Activated CD4-positive, alpha-beta T cell treated with anti-CD3 and anti-CD28 coated beads, Interleukin-2, amount 10 ng/mL, durations not matched to agents 24 days and 14 days (primary cell): ENCODE measurements at regions not wholly inside any gene's neighbourhood (a gene's known extent, or its start where the extent isn't known, plus 50 kb on each side); places are given as distances from the start of the nearest gene placed in this dataset.
"Not testable (repeated sequence)": the region's sequence is repeated elsewhere in the genome, so short reads cannot be mapped to it uniquely, and the experiment has no call there.

Experiments used
- DNase-seq: peaks from one replicate; pipeline ENCODE4 v3.0.0; 2022
- H3K27ac Mint-ChIP-seq: one replicate; pipeline ENCODE4 v1.8.0; 2022; ENCODE audit warnings: mild to moderate bottlenecking, mixed read lengths
- H3K27me3 Mint-ChIP-seq: one replicate; pipeline ENCODE4 v1.8.0; 2022; ENCODE audit warnings: mixed read lengths
- H3K36me3 Mint-ChIP-seq: one replicate; pipeline ENCODE4 v1.8.0; 2022; ENCODE audit warnings: low read depth, mild to moderate bottlenecking, mixed read lengths
- H3K4me1 Mint-ChIP-seq: one replicate; pipeline ENCODE4 v1.8.0; 2021; ENCODE audit warnings: mixed read lengths
- H3K4me3 Mint-ChIP-seq: one replicate; pipeline ENCODE4 v1.8.0; 2022; ENCODE audit warnings: mild to moderate bottlenecking, moderate library complexity, mixed read lengths
- H3K9me3 Mint-ChIP-seq: one replicate; pipeline ENCODE4 v1.8.0; 2021; ENCODE audit warnings: mixed read lengths
- intact Hi-C: fragments of 100-400 bp; cut with micrococcal nuclease; formaldehyde crosslinking; loops from one replicate; pipeline ENCODE4 v1.15.1; 2023

DNA sequence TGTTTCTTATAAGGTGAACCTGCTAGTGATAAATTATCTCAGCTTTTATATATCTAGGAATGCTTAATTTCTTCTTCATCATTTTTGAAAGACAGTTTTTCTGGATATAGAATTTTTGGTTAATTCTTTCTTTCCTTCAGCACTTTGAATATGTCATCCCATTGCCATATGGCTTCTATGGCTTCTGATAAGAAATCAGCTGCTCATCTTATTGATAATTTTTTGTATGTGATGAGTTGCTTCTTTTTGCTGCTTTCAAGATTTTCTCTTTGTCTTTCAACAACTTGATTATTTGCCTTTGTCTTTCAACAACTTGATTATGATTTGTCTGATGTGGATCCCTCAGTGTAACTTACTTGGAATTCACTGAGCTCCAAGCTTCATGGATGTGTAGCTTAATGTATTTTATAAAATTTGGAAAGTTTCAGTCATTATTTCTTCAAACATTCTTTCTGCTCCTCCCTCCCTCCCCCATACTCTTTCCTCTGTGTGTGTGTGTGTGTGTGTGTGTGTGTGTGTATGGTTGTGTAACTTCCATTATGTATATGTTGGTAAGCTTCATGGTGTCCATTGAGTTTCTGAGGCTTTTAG, 243.9 kb downstream of the TLE1 start:
- intact Hi-C loops: no loop called here

GRCh38 chr9:81431641-81432040, 257.7 kb downstream of the TLE1 start:
- DNase-seq: no peak
- intact Hi-C loops: no loop called here
- Mint-ChIP-seq H3K4me3 (no peak overlapping the region), H3K36me3 (no peaks in the 10 kb centered on the region), H3K27me3 (no peaks in the 10 kb centered on the region), H3K4me1 (no peaks in the 10 kb centered on the region), H3K27ac (no peak overlapping the region), H3K9me3 (peaks cover 12% of the 10 kb centered on the region)

More for the DNA sequence above, 243.9 kb downstream of the TLE1 start:
- Mint-ChIP-seq H3K9me3 (peaks cover 13% of the 10 kb centered on the region), H3K36me3 (no peaks in the 10 kb centered on the region), H3K27ac (no peak overlapping the region), H3K27me3 (no peaks in the 10 kb centered on the region), H3K4me1 (no peaks in the 10 kb centered on the region), H3K4me3 (no peak overlapping the region)
- DNase-seq: no peak

DNA sequence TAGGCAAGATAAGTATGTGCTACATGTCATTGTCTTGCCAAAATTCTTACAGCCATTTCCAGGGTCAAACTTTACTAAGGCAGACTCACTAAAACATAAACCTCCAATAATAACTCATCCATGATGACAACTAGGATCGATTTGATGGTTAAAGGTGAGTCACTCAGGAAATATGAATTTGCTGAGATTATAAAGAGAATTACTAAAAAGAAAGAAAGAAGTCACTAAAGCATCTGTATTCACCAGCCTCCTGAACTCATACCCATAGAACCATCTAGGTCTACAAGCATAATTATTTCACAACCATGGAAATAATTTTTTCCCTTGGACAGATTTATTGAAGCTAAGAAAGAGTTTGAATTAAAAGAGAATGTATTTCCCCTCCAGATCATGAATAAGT, 258.6 kb downstream of the TLE1 start:
- intact Hi-C loops: no loop called here
- no peaks in the 10 kb centered on the region for H3K36me3 Mint-ChIP-seq

DNA sequence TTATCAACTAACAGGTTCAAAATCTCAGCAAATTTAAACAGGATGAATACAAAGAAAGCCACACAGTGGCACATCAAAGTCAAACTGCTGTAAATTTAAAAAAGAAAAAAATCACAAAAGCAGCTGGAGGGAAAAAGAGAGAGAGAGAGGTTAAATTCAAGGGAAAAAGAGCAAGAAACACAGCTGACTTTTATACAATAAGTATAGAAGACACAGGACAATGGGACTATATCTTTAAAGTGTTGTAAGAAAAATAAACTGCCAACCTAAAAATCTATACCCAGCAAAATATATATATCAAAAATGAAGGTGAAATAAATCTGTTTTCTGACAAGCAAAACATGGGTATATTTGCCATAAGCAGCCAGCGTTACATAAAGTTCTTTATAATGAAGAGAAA, 261.5 kb downstream of the TLE1 start:
- DNase-seq: no peak
- no peaks in the 10 kb centered on the region for H3K27me3 Mint-ChIP-seq
- intact Hi-C loops: no loop called here

More for the DNA sequence above, 258.6 kb downstream of the TLE1 start:
- H3K4me3 Mint-ChIP-seq: no peak overlapping the region
- no peak overlapping the region for H3K27ac Mint-ChIP-seq
- peaks cover 16% of the 10 kb centered on the region for H3K9me3 Mint-ChIP-seq
- H3K4me1 Mint-ChIP-seq: no peaks in the 10 kb centered on the region
- no peaks in the 10 kb centered on the region for H3K27me3 Mint-ChIP-seq
- no peak for DNase-seq

GRCh38 chr9:81424431-81424830, 264.9 kb downstream of the TLE1 start:
- no peak overlapping the region for H3K27ac Mint-ChIP-seq
- intact Hi-C loops: no loop called here
- DNase-seq: no peak
- peaks cover 16% of the 10 kb centered on the region for H3K9me3 Mint-ChIP-seq
- no peaks in the 10 kb centered on the region for H3K36me3 Mint-ChIP-seq
- H3K4me1 Mint-ChIP-seq: no peaks in the 10 kb centered on the region
- no peak overlapping the region for H3K4me3 Mint-ChIP-seq
- no peaks in the 10 kb centered on the region for H3K27me3 Mint-ChIP-seq

More for the DNA sequence above, 261.5 kb downstream of the TLE1 start:
- H3K4me3 Mint-ChIP-seq: no peak overlapping the region
- no peaks in the 10 kb centered on the region for H3K36me3 Mint-ChIP-seq
- no peak overlapping the region for H3K27ac Mint-ChIP-seq
- H3K4me1 Mint-ChIP-seq: no peaks in the 10 kb centered on the region
- H3K9me3 Mint-ChIP-seq: peaks cover 19% of the 10 kb centered on the region

DNA sequence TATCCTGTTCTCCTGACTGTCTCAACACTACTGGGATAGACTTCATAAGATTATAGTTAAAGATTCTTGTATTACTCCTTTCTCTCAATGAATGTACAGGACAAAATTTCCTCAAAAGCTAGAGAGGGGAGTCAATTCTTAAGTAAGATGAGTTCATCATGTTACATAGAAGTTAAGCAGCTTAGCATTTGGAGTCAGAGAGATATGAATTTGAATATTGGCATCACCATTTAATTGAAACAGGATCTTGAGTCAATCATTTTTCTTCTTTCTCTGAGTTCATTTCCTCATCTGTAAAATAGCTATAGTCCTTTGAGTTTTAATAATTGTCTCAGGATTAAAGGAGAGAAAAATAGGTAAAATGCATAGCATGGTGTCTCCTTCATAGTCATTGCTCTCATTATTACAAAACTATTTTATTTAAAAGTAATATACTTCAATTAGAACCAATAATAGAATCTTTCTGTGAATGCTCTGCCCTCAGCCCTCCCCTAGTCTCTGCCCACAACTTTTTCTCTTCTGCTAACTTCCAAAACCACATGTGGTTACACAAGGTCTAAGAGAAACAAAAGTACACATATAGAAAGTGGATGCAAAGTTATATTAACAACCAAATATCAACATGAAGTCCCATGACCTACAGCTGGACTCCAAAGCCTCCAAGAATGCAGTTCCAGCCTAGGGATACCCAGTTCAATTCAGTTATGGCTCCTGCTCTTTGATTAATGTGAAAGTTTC, 265.6 kb downstream of the TLE1 start:
- no peaks in the 10 kb centered on the region for H3K27me3 Mint-ChIP-seq
- H3K36me3 Mint-ChIP-seq: no peaks in the 10 kb centered on the region
- DNase-seq: no peak
- no peak overlapping the region for H3K4me3 Mint-ChIP-seq
- H3K27ac Mint-ChIP-seq: no peak overlapping the region
- intact Hi-C loops: no loop called here
- H3K4me1 Mint-ChIP-seq: no peaks in the 10 kb centered on the region
- H3K9me3 Mint-ChIP-seq: peaks cover 16% of the 10 kb centered on the region

GRCh38 chr9:81421090-81421489, 268.3 kb downstream of the TLE1 start:
- H3K27ac Mint-ChIP-seq, H3K4me3 Mint-ChIP-seq, H3K27me3 Mint-ChIP-seq, H3K36me3 Mint-ChIP-seq, intact Hi-C loops, H3K9me3 Mint-ChIP-seq, DNase-seq, H3K4me1 Mint-ChIP-seq: not testable (repeated sequence)

DNA sequence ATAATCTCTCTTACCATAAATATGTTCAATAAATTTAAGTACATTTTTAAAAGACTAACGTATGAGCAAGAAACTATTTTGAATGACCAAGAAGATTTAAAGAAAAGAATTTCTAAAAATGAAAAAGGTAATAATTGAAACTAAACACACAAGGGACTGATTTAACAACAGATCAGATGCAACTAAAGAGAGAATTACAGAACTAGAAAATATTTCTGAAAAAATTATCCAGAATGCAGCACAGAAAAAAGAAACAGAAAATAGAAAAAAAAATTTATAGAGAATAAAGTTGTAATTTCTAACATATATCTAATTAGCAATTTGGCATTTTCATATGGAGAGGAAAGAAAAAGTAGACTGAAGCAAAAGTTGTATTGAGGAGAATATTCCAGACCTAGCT, 269.3 kb downstream of the TLE1 start:
- H3K27me3 Mint-ChIP-seq: no peaks in the 10 kb centered on the region
- no peaks in the 10 kb centered on the region for H3K36me3 Mint-ChIP-seq
- intact Hi-C loops: no loop called here
- H3K27ac Mint-ChIP-seq: no peak overlapping the region
- no peak for DNase-seq
- H3K4me1 Mint-ChIP-seq: no peaks in the 10 kb centered on the region
- H3K4me3 Mint-ChIP-seq: no peak overlapping the region
- H3K9me3 Mint-ChIP-seq: no peaks in the 10 kb centered on the region

DNA sequence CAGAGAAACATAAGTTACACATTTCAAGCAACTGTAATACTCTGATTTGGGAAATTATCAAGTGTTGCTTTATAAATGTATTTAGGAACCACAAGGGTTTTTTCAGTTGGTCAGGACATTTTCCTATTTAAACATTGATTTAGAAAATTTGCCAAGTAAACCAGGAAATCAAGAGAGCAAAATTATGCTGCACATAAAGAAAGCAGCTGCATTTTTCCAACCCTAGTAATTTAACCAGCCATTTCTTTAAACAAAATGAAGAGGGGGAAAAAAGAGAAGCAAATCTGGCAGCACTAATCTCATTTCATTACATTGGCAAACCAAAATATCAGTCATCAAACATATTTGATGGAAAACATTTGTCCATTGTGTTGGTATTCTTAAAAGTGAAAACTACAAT, 271.4 kb downstream of the TLE1 start:
- Mint-ChIP-seq H3K27ac (no peak overlapping the region), H3K4me3 (no peak overlapping the region), H3K4me1 (no peaks in the 10 kb centered on the region), H3K9me3 (no peaks in the 10 kb centered on the region), H3K36me3 (no peaks in the 10 kb centered on the region), H3K27me3 (no peaks in the 10 kb centered on the region)
- no peak for DNase-seq
- intact Hi-C loops: no loop called here

GRCh38 chr9:81417299-81417675, 272.1 kb downstream of the TLE1 start:
- no peaks in the 10 kb centered on the region for H3K9me3 Mint-ChIP-seq
- no peak overlapping the region for H3K27ac Mint-ChIP-seq
- H3K27me3 Mint-ChIP-seq: no peaks in the 10 kb centered on the region
- H3K36me3 Mint-ChIP-seq: no peaks in the 10 kb centered on the region
- DNase-seq: no peak
- no peak overlapping the region for H3K4me3 Mint-ChIP-seq
- intact Hi-C loops: no loop called here
- H3K4me1 Mint-ChIP-seq: no peaks in the 10 kb centered on the region

DNA sequence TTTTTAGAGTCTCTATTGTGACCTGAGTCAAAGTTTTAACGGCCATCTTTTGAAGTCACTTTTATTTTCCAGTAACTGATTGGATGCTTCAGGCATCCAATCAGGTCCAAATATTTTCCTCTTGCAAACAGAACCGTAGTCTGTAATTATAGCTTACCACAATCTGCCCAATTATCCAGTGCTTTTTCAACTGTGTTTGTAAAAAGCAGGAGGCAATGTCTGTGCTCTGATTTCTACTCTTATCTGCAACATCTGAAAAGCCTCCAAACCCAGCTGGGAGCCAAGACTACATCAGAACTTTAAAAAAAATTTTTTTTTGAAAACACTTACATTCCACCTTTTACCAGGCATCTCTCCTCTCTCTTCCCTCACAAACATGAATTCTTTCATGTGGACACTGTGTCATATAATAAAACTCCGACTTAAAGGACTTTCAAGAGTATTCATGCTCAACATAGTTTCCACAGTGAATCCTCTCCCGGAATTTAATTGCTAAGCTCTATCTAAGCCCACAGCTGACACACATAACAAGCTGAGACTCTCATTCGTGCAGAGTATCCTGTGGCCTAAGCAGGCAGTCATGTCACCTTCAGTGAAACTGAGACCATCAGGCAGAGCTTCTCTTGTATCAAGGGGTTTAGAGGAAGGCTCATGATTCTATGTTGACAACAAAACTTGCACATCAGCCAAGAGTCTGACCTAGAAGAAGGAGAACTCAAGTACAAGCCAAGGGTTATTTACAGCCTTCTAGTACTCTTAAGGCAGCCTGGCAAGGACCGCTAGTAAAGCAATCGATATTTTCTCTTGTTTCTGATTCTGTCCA, 272.7 kb downstream of the TLE1 start:
- no peak overlapping the region for H3K27ac Mint-ChIP-seq
- no peaks in the 10 kb centered on the region for H3K36me3 Mint-ChIP-seq
- no peaks in the 10 kb centered on the region for H3K4me1 Mint-ChIP-seq
- no peak overlapping the region for H3K4me3 Mint-ChIP-seq
- intact Hi-C loops: no loop called here
- no peaks in the 10 kb centered on the region for H3K9me3 Mint-ChIP-seq
- H3K27me3 Mint-ChIP-seq: no peaks in the 10 kb centered on the region
- DNase-seq: no peak

GRCh38 chr9:81414836-81415235, 274.5 kb downstream of the TLE1 start:
- intact Hi-C loops: no loop called here
- Mint-ChIP-seq H3K4me3 (no peak overlapping the region), H3K36me3 (no peaks in the 10 kb centered on the region), H3K4me1 (no peaks in the 10 kb centered on the region), H3K27me3 (no peaks in the 10 kb centered on the region), H3K27ac (no peak overlapping the region), H3K9me3 (no peaks in the 10 kb centered on the region)
- no peak for DNase-seq

DNA sequence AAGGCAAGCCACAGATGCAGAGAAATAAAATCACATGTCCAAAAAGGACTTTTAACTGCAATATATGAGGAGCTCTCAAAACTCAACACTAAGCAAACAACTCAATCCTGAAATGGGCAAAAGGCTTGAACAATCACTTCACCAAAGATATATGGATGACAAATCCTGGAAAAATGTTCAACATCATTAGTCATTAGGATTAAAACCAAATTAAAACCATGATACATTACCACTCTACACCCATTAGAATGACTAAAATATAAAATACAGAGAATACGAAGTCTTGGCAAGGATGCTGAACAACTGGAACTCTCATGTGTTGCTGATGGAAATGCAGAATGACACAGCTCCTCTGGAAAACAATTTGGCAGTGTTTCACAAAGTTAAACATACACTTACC, 277.4 kb downstream of the TLE1 start:
- no peaks in the 10 kb centered on the region for H3K27me3 Mint-ChIP-seq
- intact Hi-C loops: no loop called here
- no peaks in the 10 kb centered on the region for H3K4me1 Mint-ChIP-seq
- H3K4me3 Mint-ChIP-seq: no peak overlapping the region
- DNase-seq: no peak
- H3K27ac Mint-ChIP-seq: no peak overlapping the region
- H3K9me3 Mint-ChIP-seq: no peaks in the 10 kb centered on the region
- H3K36me3 Mint-ChIP-seq: no peaks in the 10 kb centered on the region

DNA sequence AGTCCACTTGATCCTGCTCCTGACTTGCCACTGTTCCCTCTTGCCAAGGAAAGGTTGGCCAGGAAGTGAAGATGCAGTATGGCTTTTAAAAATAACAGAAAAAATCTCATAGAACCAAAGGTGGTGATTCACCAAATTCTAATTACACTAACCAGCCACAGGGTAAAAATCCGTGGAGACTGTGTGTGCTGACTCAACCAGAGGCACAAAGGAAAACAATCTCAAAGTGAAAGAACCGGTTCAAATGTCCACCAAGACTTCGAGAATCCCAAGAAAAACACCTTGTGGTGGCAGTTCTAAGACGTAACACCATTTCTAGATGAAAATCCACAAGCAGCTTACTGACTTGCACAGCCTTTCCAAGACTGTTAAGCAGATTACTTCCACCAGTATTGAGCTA, 279.1 kb downstream of the TLE1 start:
- intact Hi-C loops: no loop called here

More for the DNA sequence above, 279.1 kb downstream of the TLE1 start:
- no peaks in the 10 kb centered on the region for H3K9me3 Mint-ChIP-seq
- no peak overlapping the region for H3K4me3 Mint-ChIP-seq
- no peak for DNase-seq
- H3K36me3 Mint-ChIP-seq: no peaks in the 10 kb centered on the region
- no peaks in the 10 kb centered on the region for H3K27me3 Mint-ChIP-seq
- H3K4me1 Mint-ChIP-seq: no peaks in the 10 kb centered on the region
- no peak overlapping the region for H3K27ac Mint-ChIP-seq
